NCI-H345 treated with DMSO at 0.1 percent for 48 hours (cell line): ENCODE measurements at regions not wholly inside any gene's neighbourhood (a gene's known extent, or its start where the extent isn't known, plus 50 kb on each side); places are given as distances from the start of the nearest gene placed in this dataset.

ENCODE experiments used
- DNase-seq: peaks from one replicate; lab custom pipeline; 2025; ENCODE audit not compliant: unreplicated experiment; lab: John Stamatoyannopoulos, UW

DNA sequence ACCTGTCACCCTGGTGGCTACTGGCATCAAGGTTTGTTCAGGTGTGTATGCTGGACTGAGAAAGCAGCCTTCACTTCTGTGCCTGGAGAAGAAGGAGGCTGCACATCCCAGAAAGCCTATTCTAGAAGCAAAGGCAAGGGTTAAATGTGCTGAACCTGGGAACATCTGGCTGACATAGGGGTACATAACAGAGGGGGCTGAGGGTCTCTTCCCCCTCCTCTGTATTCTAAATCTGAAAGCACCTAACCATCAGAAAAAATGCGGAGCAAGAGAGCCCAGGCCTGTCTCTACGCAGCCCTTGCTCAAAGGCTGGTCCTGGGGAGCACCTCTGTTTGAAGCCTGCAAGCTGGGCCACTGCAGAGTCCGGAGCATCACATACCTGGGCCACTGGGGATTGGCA is 53.2 kb upstream of the FSTL4 start:
- no peak for DNase-seq

- DNase-seq, result no peak
Measured at GRCh38 chr5:133664422-133664821, 52.1 kb upstream of the FSTL4 start.

- DNase-seq, result no peak
Measured at GRCh38 chr5:133663397-133664054, 51.2 kb upstream of the FSTL4 start.

- DNase-seq, result no peak
Measured at GRCh38 chr5:133662578-133662977, 50.2 kb upstream of the FSTL4 start.
